HEK293T (cell line): ENCODE measurements at regions not wholly inside any gene's neighbourhood (a gene's known extent, or its start where the extent isn't known, plus 50 kb on each side); places are given as distances from the start of the nearest gene placed in this dataset.

Source experiments
- BHLHE40 ChIP-seq: fragments of 450-650 bp; IDR thresholded peaks from 2 replicates; pipeline ENCODE4 v1.6.1; 2016; ENCODE audit warnings: mild to moderate bottlenecking, moderate library complexity, borderline replicate concordance
- CTBP1 ChIP-seq: fragments of 450-650 bp; IDR thresholded peaks from 2 replicates; pipeline ENCODE4 v1.6.1; 2016; ENCODE audit warnings: borderline replicate concordance
- FOXA1 ChIP-seq: fragments of 450-650 bp; IDR thresholded peaks from 2 replicates; pipeline ENCODE4 v1.6.1; 2016; ENCODE audit warnings: mild to moderate bottlenecking
- FOXK2 ChIP-seq: fragments of 450-650 bp; IDR thresholded peaks from 2 replicates; pipeline ENCODE4 v1.6.1; 2016; ENCODE audit warnings: mild to moderate bottlenecking
- SUZ12 ChIP-seq: fragments of 450-650 bp; IDR thresholded peaks from 2 replicates; pipeline ENCODE4 v1.6.1; 2016; ENCODE audit warnings: mild to moderate bottlenecking

GRCh38 chrX:57848857-57849256, 61.4 kb downstream of the ZXDA start:
- TF ChIP-seq CTBP1, result no peak
- no peak for TF ChIP-seq FOXA1
- TF ChIP-seq FOXK2, result no peak
- no peak for TF ChIP-seq BHLHE40
- TF ChIP-seq SUZ12, result no peak
